C4-2B (cell line): ENCODE measurements at regions not wholly inside any gene's neighbourhood (a gene's known extent, or its start where the extent isn't known, plus 50 kb on each side); places are given as distances from the start of the nearest gene placed in this dataset.

Source experiments
- CTCF ChIP-seq: fragments of 450-650 bp; conservative IDR thresholded peaks from 2 replicates; pipeline ENCODE4 v1.5.1; 2017; ENCODE audit warnings: mild to moderate bottlenecking
- ZFX ChIP-seq: fragments of 450-650 bp; IDR thresholded peaks from 2 replicates; pipeline ENCODE4 v1.6.1; 2017

GRCh38 chr5:157944077-157944633, 85.2 kb upstream of the CLINT1 start:
- TF ChIP-seq CTCF: no peak
- no peak for TF ChIP-seq ZFX
